HG02642 (cell line): ENCODE measurements at regions not wholly inside any gene's neighbourhood (a gene's known extent, or its start where the extent isn't known, plus 50 kb on each side); places are given as distances from the start of the nearest gene placed in this dataset.

ENCODE experiments used
- ATAC-seq: cut with Tn5 transposase; IDR thresholded peaks from one replicate; pipeline ENCODE4 v1.9.1; 2021; ENCODE audit warnings: mild to moderate bottlenecking; ENCODE audit not compliant: unreplicated experiment, poor library complexity

- ATAC-seq, result no peak
Measured at GRCh38 chr4:11194431-11194830, 234.3 kb downstream of the HS3ST1 start.

GRCh38 chr4:11189756-11190155 lies 238.9 kb downstream of the HS3ST1 start:
- ATAC-seq, result no peak

GRCh38 chr4:11183356-11183740 lies 245.3 kb downstream of the HS3ST1 start:
- no peak for ATAC-seq

DNA sequence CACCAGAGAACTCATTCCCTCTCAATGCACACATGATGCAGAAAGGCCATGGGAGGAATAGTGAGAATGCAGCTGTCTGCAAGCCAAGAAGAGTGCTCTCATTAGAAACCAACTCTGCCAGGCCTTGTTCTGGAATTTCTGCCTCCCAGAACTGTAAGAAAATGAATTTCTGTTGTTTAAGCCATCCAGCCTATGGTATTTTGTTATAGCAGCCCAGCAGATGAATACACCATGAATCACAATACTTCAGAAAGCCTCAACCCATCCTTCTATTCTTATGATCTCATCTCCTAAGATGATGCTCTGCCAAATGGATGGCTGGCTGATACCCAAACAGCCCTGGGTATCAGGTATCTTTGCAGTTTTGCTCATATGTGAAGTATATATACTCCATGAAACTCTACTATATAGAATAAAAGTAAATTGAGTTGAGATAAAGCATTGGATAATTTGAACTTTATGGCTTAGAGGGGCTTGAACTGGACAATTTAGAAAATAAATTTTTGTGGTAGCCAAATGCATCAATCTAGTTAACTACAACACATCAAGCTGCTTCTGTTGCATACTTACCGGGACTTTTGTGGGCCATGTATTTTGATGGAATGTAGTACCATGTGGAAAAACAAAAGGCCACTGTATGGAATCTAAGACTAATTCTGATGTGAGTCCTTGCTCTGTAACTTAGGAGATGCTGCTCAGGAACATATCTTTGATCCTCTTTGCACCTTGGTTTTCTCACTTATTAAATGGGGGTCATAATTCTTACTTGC lies 245.9 kb downstream of the HS3ST1 start:
- no peak for ATAC-seq

GRCh38 chr4:11182031-11182430 lies 246.7 kb downstream of the HS3ST1 start:
- no peak for ATAC-seq

DNA sequence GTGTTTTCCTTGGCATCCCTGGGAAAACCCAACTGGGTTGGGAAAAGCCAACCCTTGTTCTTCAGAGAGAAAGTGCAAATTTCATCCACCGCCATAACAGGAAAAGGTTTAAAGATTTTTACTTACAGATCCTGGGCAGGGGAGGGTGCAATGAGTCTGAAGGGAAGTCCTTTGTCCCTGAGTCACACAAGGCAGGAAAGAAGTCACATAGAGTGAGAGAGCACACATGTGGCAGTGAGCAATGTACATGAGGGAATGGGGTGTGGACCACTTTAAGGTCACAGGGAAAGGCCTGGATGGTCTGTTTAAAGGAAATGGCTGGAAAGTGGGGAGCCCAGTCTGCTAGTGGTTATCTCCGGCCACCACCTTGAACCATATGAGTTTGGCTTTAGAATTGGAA lies 248.9 kb downstream of the HS3ST1 start:
- ATAC-seq, result no peak

DNA sequence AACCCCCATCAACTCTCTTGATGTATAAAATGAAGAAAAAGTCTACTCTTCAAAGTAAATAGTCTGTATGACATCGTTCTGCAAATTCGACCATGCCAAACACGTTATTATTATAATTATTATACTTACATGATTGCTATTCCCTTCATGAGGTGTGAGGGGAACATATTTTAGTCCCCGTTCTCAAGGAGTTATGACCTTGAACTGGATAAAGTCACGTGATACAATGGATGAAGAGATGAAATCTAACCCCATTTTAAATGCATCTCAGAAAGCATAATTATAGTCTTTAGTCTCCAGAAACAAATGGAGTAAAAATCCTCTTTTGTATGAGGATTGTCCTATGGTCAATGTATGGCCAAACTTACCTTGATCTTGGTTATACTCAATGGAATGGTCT lies 250.3 kb downstream of the HS3ST1 start:
- ATAC-seq, result no peak

DNA sequence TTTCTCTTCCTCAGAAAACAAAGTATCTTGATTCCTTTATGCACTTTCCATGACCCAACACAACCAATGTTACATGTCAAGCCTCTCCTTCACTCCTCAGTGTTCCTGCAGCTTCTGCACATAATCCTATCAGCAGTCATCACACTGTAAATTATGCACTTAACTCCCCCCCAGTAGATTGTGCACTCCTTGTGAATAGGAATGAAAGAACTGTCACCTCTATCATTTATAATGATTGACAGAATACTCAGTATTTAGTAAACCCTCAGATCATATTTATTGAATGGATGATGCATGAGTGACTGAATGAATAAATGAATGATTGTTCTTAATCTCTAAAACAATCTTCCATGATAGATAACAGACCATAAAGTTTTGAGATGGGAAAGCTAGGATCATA lies 253.3 kb downstream of the HS3ST1 start:
- ATAC-seq, result no peak

- no peak for ATAC-seq
Measured at GRCh38 chr4:11166606-11167005, 262.1 kb downstream of the HS3ST1 start.

DNA sequence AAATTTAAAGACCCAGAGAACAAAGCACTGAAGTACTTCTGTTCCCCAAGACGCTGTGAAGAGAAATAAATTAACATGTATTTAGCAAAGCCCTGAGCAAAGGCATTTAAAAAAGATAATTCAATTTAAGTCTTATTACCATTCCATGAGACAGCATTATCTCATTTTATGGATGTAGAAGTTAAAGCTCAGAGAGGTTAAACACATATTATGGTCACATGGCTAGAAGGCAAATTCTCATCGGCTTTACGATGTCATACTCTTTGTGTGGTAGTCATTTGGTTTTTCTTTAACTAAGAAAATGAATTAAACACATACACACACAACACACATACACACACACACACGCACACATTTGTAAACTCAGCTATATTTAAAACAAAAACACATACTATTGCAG lies 262.7 kb downstream of the HS3ST1 start:
- no peak for ATAC-seq

GRCh38 chr4:11165052-11165451 lies 263.6 kb downstream of the HS3ST1 start:
- no peak for ATAC-seq

DNA sequence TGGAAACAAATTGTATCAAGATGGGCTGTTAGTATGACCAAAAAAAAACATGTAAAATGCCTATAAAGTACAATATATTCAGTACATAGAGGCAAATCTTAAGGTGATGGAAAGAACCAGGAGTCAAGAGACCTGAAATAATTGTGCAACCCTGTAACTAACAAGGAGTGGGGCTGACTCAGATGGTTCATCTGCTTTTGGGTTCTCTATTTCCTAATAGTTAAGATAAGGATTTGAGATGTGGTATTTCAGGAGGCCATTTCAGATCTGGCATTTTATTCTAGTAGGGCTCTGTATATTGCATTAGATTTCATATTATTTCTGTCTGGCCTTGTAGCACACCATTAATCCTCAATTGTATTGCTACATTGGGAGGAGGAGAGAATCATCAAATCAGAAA lies 268.4 kb downstream of the HS3ST1 start:
- no peak for ATAC-seq

- no peak for ATAC-seq
Measured at GRCh38 chr4:11158971-11159370, 269.7 kb downstream of the HS3ST1 start.

GRCh38 chr4:11155208-11155867 lies 273.4 kb downstream of the HS3ST1 start:
- ATAC-seq, result no peak

DNA sequence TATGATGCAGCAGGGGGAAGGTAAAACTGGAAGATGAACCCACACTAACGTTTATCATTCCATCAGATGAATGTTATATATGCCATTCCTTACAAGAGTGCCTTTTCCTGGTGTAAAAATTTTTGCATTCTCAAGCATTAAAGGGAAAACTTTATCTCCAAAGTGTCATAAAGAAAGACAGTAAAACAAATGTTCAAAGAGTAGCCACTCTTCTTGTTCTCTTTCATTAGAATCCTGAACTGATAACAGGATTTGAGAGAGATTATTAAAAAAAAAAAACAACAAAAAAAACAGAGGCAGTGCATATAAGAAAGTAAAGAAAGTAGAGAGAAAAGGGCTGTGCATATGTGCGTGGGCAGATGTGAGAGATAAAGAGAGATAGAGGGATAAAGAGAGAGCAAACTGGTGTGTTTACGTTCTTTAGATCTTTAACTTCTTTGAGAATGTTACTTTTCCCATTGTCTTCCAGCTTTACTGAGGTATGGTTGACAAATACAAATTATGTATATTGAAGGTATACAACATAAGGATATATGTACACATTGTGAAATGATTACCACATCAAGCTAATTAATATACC lies 275.4 kb downstream of the HS3ST1 start:
- ATAC-seq, result no peak

- ATAC-seq, result no peak
Measured at GRCh38 chr4:11152684-11153083, 276.0 kb downstream of the HS3ST1 start.

- no peak for ATAC-seq
Measured at GRCh38 chr4:11151500-11151899, 277.2 kb downstream of the HS3ST1 start.

DNA sequence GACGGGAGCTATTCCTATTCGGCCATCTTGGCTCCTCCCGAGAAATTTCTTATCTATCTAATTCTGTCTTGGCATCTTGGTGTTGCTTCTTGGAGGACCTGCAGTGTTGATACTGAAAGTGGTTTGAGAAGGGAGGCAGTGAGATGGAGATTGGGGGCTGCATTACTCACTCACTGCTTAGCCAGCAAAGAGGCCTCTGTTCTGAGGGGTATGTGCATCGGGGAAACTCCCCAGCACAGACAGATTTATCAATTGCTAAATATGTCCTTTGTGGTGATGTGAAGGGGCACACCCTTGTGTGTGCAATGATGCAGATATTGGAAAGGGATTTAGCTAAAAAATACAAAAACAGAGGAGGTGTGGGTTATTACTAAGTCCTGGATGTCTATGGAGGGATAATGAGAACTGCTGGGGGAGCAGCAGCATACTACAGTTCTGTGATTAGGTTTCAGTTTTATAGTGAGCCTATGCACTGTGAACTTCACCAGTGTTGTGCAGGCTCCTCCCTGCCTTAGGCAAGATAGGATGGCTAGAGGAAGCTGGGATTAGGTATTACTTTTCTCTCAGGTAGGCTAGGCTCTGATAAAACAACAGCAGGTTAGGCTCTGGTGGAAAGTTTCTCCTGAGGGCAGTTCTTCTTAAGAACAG lies 279.0 kb downstream of the HS3ST1 start:
- ATAC-seq, result no peak

- ATAC-seq, result no peak
Measured at GRCh38 chr4:11139871-11140270, 288.8 kb downstream of the HS3ST1 start.

GRCh38 chr4:11138964-11139363 lies 289.7 kb downstream of the HS3ST1 start:
- ATAC-seq, result no peak

DNA sequence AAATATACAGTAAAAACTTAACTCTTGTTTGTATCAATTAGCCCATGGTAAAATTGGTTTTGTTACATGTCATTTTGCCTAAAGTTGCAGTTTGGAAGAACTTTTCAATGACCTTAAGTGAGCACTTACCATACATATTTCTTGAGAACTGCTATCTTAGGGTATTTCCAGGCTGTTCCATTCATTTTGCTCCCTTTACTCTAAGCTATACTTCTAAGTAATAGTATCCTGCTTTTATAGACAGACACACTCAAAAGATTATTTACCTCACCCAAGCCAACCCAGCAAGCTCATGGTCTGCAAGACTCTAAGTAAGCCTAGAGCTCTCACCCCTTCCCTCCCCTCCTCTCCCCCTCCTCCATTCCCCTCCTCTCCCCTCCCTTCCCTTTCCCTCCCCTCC lies 294.0 kb downstream of the HS3ST1 start:
- ATAC-seq, result no peak
